Neural cell (in vitro differentiated cells): ENCODE measurements at regions not wholly inside any gene's neighbourhood (a gene's known extent, or its start where the extent isn't known, plus 50 kb on each side); places are given as distances from the start of the nearest gene placed in this dataset.

Experiments
- CTCF ChIP-seq: fragments of 450-650 bp; IDR thresholded peaks from 2 replicates; pipeline ENCODE4 v1.5.1; 2014; ENCODE audit warnings: antibody characterized with exemption, mild to moderate bottlenecking, moderate library complexity; ENCODE audit not compliant: poor library complexity, severe bottlenecking
- EP300 ChIP-seq: fragments of 450-650 bp; conservative IDR thresholded peaks from 2 replicates; pipeline ENCODE4 v1.6.1; 2014; ENCODE audit warnings: antibody characterized with exemption, mild to moderate bottlenecking, moderate library complexity; ENCODE audit not compliant: poor library complexity, severe bottlenecking
- EZH2 ChIP-seq: fragments of 200-600, 300-800 bp; shearing (Covaris generic), sonication (generic); IDR thresholded peaks from 2 replicates; pipeline ENCODE4 v1.6.1; 2014; ENCODE audit warnings: antibody characterized with exemption, low read length, borderline replicate concordance, mild to moderate bottlenecking; ENCODE audit not compliant: insufficient read depth, poor library complexity, severe bottlenecking
- POLR2AphosphoS5 ChIP-seq: IDR thresholded peaks from 2 replicates; pipeline ENCODE4 v1.6.1; 2012
- SMC3 ChIP-seq: fragments of 450-650 bp; conservative IDR thresholded peaks from 2 replicates; pipeline ENCODE4 v1.6.1; 2014; ENCODE audit warnings: antibody characterized with exemption, mild to moderate bottlenecking, moderate library complexity; ENCODE audit not compliant: poor library complexity

- no peak for TF ChIP-seq CTCF
- no peak for TF ChIP-seq EZH2
- no peak for TF ChIP-seq EP300
- TF ChIP-seq POLR2AphosphoS5, result no peak
- TF ChIP-seq SMC3, result no peak
These were observed 221.8 kb upstream of the CEP162 start for GRCh38 chr6:84449220-84449619.
